GM10248 (cell line): ENCODE measurements at regions not wholly inside any gene's neighbourhood (a gene's known extent, or its start where the extent isn't known, plus 50 kb on each side); places are given as distances from the start of the nearest gene placed in this dataset.

ENCODE experiments used
- CTCF ChIA-PET: fragments of 300-600 bp; sonication (Branson Sonifier 250); formaldehyde crosslinking; extraction: SDS; loops from one replicate; lab custom pipeline; 2021; ENCODE audit warnings: antibody characterized with exemption; lab: Yijun Ruan, JAX
- POLR2A ChIA-PET: fragments of 350-650 bp; sonication (Branson Sonifier 250); formaldehyde crosslinking; extraction: SDS; loops from one replicate; lab custom pipeline; 2020; ENCODE audit warnings: antibody characterized with exemption; lab: Yijun Ruan, JAX
- DNase-seq: peaks from one replicate; pipeline ENCODE4 v3.0.0; 2012; ENCODE audit errors: extremely low spot score
- CTCF ChIP-seq: IDR thresholded peaks from 2 replicates; pipeline ENCODE4 v1.5.1; 2012; ENCODE audit warnings: mild to moderate bottlenecking, low read depth; ENCODE audit errors: extremely low read depth, missing control alignments, control extremely low read depth

GRCh38 chr6:40882323-40882997 is 156.6 kb downstream of the UNC5CL start:
- no peak for TF ChIP-seq CTCF
- POLR2A ChIA-PET: no interaction called here
- DNase-seq: no peak
- CTCF ChIA-PET: interaction anchor here (1.2 kb wide), 1 partner anchor 12 kb away, joined by 5 read pairs; no protein-coding TSS in a partner anchor

- no peak for TF ChIP-seq CTCF
- ChIA-PET POLR2A (no interaction called here), CTCF (interaction anchor here (1.1 to 1.2 kb wide), 2 partner anchors 13 to 30 kb away, joined by 3 to 5 read pairs; no protein-coding TSS in a partner anchor)
- DNase-seq: no peak
These were observed 157.5 kb downstream of the UNC5CL start for GRCh38 chr6:40881501-40881900.

- no peak for TF ChIP-seq CTCF
- CTCF ChIA-PET: interaction anchor here (1.1 to 1.2 kb wide), 2 partner anchors 13 to 31 kb away, joined by 3 to 5 read pairs; no protein-coding TSS in a partner anchor
These were observed 158.1 kb downstream of the UNC5CL start for GRCh38 chr6:40880906-40881305.

GRCh38 chr6:40879169-40879568 is 159.9 kb downstream of the UNC5CL start:
- ChIA-PET POLR2A (no interaction called here), CTCF (no interaction called here)
- no peak for TF ChIP-seq CTCF
- no peak for DNase-seq

More at GRCh38 chr6:40880906-40881305, 158.1 kb downstream of the UNC5CL start:
- DNase-seq: no peak
- POLR2A ChIA-PET: no interaction called here

GRCh38 chr6:40877362-40877761 is 161.7 kb downstream of the UNC5CL start:
- ChIA-PET POLR2A (no interaction called here), CTCF (interaction anchor here (1.0 kb wide), 1 partner anchor 149 kb away, joined by 3 read pairs; no protein-coding TSS in a partner anchor)
- no peak for TF ChIP-seq CTCF

GRCh38 chr6:40876336-40876735 is 162.7 kb downstream of the UNC5CL start:
- ChIA-PET POLR2A (no interaction called here), CTCF (no interaction called here)
- no peak for DNase-seq
- TF ChIP-seq CTCF: no peak

More at GRCh38 chr6:40877362-40877761, 161.7 kb downstream of the UNC5CL start:
- no peak for DNase-seq
